AG04449 (cell line): ENCODE measurements at regions not wholly inside any gene's neighbourhood (a gene's known extent, or its start where the extent isn't known, plus 50 kb on each side); places are given as distances from the start of the nearest gene placed in this dataset.

Experiments
- CTCF ChIA-PET: fragments of 350-600 bp; formaldehyde crosslinking; extraction: SDS; loops from one replicate; lab custom pipeline; 2021; ENCODE audit warnings: antibody characterized with exemption; lab: Yijun Ruan, JAX
- POLR2A ChIA-PET: fragments of 400-600, 350-600 bp; formaldehyde crosslinking; extraction: SDS; loops from one replicate; lab custom pipeline; 2020; ENCODE audit warnings: antibody characterized with exemption, inconsistent platforms; lab: Yijun Ruan, JAX
- DNase-seq: peaks from one replicate; pipeline ENCODE4 v3.0.0-alpha.2; 2010; ENCODE audit warnings: low read depth, low spot score
- H3K4me3 ChIP-seq: 2 replicates; pipeline ENCODE4 v1.5.1; 2011; ENCODE audit warnings: low read depth, mild to moderate bottlenecking, control low read depth, low read length
- TF ChIP-seq, protein P1 (sequence below): IDR thresholded peaks from one replicate; pipeline ENCODE4 v1.5.1; 2011; ENCODE audit warnings: mild to moderate bottlenecking, moderate library complexity, low read length, control low read depth, inconsistent platforms; ENCODE audit not compliant: insufficient read depth; ENCODE audit errors: missing control alignments

DNA sequence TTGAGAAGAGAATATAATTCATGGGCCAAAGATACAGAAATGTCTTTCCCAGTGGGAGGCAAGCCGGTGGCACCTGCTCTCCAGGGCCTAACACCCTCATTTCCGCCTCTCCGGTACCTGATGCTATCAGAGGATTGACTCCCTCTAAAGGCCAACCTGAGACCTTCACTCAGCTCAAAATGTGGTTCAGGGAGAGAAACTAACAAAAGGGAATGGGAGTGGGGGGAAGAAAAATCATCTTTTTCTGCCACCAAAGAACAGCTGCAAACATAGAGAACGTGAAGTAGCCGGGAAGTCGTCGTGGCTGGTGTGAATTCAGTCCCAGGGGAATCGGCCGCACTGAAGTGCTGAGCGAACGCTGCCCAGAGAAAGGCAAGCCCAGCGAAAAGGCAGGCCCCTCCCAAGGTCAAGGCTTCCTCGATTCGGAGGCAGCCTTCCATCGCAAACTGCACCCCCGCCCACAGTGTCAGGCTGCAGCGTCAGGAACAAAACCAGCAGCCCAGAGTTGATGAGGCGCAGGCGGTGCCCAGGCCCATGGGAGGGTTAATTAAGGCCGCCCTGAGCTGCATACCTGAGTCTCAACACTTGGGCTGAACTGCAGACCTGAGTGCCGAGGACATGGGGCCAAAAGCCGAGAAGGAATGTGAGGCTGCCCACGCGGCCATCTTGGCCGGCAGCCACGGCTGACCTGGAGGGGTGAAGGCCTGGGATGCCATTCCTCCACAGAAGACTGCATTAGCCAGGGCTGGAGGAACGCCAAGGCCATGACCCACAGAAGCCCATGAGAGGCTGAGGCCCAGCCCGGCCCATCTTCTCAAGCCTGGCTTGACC is 160.2 kb downstream of the PSMG1 start:
- DNase-seq, result no peak
- H3K4me3 ChIP-seq, result no peak overlapping the region
- TF ChIP-seq, protein P1, sequence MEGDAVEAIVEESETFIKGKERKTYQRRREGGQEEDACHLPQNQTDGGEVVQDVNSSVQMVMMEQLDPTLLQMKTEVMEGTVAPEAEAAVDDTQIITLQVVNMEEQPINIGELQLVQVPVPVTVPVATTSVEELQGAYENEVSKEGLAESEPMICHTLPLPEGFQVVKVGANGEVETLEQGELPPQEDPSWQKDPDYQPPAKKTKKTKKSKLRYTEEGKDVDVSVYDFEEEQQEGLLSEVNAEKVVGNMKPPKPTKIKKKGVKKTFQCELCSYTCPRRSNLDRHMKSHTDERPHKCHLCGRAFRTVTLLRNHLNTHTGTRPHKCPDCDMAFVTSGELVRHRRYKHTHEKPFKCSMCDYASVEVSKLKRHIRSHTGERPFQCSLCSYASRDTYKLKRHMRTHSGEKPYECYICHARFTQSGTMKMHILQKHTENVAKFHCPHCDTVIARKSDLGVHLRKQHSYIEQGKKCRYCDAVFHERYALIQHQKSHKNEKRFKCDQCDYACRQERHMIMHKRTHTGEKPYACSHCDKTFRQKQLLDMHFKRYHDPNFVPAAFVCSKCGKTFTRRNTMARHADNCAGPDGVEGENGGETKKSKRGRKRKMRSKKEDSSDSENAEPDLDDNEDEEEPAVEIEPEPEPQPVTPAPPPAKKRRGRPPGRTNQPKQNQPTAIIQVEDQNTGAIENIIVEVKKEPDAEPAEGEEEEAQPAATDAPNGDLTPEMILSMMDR, result no peak
- POLR2A ChIA-PET, result no interaction called here
- CTCF ChIA-PET, result no interaction called here

DNA sequence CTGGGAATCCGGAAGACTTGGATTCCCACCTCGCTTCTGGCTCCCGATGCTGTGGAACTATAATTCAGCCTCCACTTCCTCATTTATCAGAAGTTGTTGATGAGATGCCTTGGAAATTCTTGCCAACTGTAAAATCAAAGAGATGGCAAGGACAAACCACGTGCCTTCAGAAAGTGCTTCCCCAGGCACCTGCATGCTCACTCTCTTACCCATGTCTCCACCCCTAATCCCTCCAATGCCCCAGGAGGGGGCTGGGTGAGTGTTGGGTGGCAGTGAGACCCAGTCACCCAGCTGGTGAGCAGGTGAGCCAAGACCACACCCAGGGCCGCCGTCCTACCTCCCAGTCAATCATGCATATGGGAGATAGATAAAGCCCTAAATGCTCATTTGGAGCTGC is 160.8 kb downstream of the PSMG1 start:
- H3K4me3 ChIP-seq, result no peak overlapping the region
- ChIA-PET CTCF (no interaction called here), POLR2A (no interaction called here)
- no peak for DNase-seq
- TF ChIP-seq, protein P1, result no peak

DNA sequence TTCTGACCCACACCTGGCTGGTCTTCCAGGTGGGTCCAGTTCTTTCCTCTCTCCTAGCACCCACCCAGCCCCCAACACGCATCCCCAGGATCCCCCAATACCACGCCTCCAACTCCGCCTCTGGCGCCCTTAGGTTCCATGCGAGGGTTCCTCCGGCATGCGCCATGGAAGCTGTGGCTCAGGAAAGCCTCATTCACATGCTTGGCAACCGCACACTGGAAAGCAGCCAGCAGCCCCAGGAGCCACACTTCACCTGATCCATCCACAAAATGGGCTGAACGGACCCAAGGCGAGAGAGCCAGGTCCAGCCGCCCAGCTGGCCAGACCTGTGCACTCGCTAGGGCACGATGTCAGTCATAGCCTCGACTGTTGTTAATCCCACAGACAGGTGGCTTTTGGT is 161.2 kb downstream of the PSMG1 start:
- DNase-seq, result no peak
- POLR2A ChIA-PET, result no interaction called here
- H3K4me3 ChIP-seq, result no peak overlapping the region
- TF ChIP-seq, protein P1, result no peak
- CTCF ChIA-PET, result no interaction called here

DNA sequence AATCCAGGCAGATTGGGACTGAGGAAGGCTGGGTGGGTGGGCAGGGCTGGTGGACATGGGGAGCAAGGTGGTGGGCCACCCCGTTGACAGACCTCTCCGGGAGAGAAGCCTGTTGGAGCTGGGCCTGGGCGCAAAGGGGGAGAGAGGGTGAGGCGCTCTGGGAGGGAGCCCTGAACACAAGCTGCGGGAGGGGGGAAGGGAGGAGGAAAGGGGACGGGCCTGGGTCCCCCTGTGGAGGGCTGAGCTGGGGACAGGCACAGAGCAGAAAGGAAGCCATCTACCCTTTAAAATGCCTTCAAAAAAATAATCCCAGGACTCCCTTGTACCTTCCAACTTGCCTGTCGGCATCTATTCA is 161.8 kb downstream of the PSMG1 start:
- CTCF ChIA-PET, result no interaction called here
- TF ChIP-seq, protein P1, result no peak
- POLR2A ChIA-PET, result no interaction called here
- H3K4me3 ChIP-seq, result no peak overlapping the region
- DNase-seq, result no peak

DNA sequence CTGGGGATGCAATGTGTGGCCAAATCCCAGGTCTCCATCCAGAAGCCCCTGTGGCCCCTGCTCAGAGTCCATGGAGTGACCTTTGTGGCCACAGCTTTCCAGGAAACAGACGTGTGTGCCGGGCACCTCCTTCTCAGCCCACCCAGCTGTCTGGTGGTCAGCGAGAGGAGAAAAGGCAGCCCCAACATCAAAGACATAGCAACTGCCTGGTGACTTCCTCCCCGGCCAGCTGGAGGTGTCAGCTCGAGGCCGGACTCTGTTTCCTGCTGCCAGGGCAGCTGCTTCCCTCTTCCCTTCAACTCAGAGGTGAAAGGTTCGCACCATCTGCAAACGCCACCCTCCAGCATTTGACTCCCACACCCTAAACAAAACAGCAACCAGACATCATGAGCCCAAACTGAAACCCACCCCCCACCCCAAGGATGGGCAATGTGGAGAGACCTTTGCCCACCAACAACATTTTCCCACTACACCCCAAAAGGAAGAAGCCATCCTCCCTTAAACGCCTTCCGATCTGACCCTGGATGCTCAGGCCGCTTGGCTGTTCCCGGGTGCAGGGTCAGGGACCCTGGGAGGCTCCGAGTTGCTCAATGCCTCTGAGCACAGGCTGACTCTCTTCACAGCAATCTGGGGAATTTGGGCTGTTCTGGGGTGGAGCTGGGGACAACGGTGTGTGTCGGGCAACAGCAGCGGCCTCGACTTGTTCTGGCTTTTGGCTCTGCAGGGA is 162.3 kb downstream of the PSMG1 start:
- TF ChIP-seq, protein P1, result no peak
- CTCF ChIA-PET, result interaction anchor here (1.1 kb wide), 1 partner anchor 8 kb away, joined by 3 read pairs; no protein-coding TSS in a partner anchor
- POLR2A ChIA-PET, result no interaction called here
- DNase-seq, result no peak
- no peak overlapping the region for H3K4me3 ChIP-seq

DNA sequence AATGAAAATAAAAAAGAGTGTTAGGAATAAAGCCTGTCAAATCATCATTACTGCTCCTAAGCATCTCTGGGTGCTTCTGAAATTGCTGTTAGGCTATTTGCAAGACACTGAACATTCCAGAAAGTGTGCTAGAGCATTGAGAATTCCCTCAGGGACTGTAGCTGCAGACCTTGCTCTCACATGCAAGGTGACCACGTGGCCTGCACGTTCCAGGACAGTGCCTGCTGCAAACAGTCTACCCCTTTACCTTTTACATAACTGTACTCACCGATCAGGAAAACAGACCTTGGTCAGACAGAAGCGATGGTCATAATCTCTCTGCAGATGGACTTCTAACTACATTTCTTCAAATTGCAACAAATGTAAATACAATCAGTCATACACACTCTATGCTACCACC is 164.5 kb downstream of the PSMG1 start:
- no peak for DNase-seq
- CTCF ChIA-PET, result no interaction called here
- POLR2A ChIA-PET, result no interaction called here
- TF ChIP-seq, protein P1, result no peak
- H3K4me3 ChIP-seq, result no peak overlapping the region
